Stimulated activated naive CD8-positive, alpha-beta T cell treated with anti-CD3 and anti-CD28 coated beads, Interleukin-15, Interleukin-2, amounts not matched to agents 100 U/mL and 50 U/mL, for 24 hours (primary cell): ENCODE measurements at regions not wholly inside any gene's neighbourhood (a gene's known extent, or its start where the extent isn't known, plus 50 kb on each side); places are given as distances from the start of the nearest gene placed in this dataset.

Experiments used
- ATAC-seq: fragments of 150-1000 bp; cut with Tn5 transposase; one replicate; pipeline ENCODE4 v1.10.0; 2021
- DNase-seq: peaks from one replicate; pipeline ENCODE4 v3.0.0; 2021

DNA sequence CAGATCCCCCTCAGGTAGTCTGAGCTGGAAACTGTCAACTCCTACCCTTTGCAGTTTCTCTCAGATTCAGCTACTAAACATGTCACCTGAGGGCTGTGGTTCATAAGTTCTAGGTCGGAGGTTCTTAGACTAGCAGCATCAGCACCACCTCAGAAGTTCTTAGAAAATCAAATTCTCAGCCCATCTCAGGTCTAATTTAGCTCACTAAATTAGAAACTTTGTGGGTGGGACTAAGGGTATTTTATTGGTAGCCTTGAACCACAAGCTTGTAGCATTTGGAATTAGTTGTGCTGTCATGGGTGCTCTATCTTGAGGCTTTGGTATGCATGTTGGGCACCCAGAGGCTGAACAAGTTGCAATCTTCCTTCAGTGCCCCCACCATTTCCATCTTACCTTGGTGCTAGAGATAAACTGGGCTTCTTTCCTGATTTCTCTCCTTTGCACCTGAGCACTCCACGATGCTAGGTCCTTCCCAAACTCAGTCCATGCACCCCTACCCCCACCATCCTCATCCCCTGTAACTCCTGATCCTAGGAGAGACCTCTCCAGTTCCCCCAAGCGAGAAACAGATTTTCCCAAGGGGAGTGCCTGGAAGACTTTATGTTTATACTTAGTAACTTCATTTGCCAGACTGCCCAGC is 54.2 kb downstream of the S1PR1 start:
- ATAC-seq (peak; percentile 69), DNase-seq (no peak)

- DNase-seq (peak; percentile 61), ATAC-seq (peak; percentile 40)
Measured at GRCh38 chr1:101291562-101292380, 55.0 kb downstream of the S1PR1 start.

DNA sequence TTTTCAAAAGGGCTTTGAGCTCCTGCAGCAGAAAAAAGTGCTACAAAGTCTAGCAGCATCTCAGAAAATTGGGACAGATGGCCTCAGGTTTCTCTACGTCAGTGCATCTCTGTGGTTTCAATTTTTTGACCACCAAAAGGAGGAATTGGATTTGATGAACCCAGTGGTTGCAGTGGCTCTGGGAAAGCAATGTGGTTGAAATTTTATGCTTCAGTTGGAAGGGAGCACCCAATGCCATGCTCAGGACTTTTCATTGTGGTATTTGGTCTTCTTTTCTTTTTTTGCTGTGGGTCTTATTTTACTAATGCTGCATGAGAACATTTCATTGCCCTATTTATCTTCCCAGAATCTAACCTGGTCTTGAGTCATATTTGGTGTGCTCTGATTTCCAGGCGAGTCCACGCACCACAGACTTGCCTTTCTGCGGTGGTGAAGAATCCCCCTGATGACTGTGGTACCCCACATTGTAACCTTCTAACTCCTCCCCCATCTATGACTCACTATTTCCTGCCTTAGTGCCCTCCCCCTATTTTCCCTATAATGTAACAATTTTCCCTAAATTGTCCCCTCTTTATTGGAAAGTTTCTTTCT is 56.7 kb downstream of the S1PR1 start:
- peak; percentile 64 for ATAC-seq
- DNase-seq, result peak; percentile 74

DNA sequence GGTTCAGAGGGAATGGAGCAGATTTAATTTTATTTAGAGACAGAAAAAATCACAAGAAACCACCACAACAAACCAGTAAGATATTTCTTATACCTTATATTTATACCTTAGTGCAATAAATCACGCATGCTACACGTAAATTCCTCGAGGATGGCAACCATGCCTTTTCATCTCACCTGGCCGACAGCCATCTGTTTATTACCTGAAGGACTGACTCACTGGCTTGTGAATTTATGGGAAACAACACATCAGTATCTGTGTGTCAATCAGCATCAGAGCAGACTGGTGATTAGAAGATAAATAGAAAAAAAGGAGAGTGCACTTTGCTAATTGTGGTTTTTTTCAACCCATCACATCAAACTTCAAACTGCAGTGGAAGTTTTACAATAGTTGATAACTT is 58.4 kb downstream of the S1PR1 start:
- DNase-seq (no peak), ATAC-seq (no peak)

GRCh38 chr1:101298663-101299062 is 61.8 kb downstream of the S1PR1 start:
- ATAC-seq (no peak), DNase-seq (no peak)

- no peak for ATAC-seq
Measured at GRCh38 chr1:101299141-101299540, 62.3 kb downstream of the S1PR1 start.

GRCh38 chr1:101299710-101300109 is 62.9 kb downstream of the S1PR1 start:
- ATAC-seq (no peak), DNase-seq (no peak)

More at GRCh38 chr1:101299141-101299540, 62.3 kb downstream of the S1PR1 start:
- DNase-seq, result no peak

- ATAC-seq (no peak), DNase-seq (no peak)
Measured at GRCh38 chr1:101300916-101301315, 64.1 kb downstream of the S1PR1 start.

DNA sequence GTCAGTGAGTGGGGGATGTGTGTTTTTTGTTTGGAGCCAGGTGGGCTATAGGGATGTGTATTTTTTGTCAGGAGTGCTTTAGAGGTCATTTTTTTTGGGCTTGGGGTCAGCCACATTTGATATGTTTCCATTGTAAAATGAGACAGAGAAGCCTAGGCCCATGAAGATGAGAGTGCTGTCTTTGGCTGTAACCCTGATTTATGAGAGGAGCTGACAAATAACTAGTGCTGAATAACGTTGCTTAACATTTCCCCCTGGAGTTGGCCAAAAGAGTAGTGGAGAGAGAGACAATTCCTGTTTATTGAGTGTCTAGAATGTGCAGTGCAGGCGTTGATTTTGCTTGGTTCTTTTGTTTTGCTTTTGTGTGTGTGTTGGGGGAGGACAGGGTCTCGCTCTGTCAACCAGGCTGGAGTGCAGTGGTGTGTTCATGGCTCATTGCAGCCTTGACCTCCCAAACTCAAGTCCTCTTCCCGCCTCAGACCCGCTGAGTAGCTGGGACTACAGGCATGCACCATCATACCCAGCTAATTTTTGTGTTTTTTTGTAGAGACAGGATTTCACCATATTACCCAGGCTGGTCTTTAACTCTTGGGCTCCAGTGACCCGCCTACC is 64.7 kb downstream of the S1PR1 start:
- ATAC-seq (no peak), DNase-seq (no peak)

GRCh38 chr1:101302831-101303511 is 66.2 kb downstream of the S1PR1 start:
- no peak for DNase-seq
- ATAC-seq, result no peak

GRCh38 chr1:101307985-101308689 is 71.3 kb downstream of the S1PR1 start:
- ATAC-seq, result peak; percentile 51
- peak; percentile 47 for DNase-seq

DNA sequence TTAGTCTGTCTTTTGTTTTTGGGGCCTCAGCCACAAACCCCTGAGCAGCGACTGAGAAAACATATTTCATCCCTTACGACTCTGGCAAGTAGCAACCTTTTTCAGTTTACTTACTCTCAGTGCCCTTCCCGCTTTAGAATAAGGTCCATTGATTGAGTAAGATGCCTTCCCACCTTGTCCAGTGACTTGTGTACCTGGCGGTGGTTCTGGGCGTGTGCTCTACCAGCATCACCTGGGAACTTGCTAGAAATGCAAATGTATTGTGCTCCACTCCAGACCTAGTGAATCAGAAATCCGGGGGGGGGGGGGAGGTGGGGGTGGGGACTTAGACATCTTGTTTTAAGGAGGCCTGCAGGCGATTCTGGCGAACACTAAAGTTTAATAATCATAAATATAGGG is 72.1 kb downstream of the S1PR1 start:
- no peak for DNase-seq
- ATAC-seq, result no peak

DNA sequence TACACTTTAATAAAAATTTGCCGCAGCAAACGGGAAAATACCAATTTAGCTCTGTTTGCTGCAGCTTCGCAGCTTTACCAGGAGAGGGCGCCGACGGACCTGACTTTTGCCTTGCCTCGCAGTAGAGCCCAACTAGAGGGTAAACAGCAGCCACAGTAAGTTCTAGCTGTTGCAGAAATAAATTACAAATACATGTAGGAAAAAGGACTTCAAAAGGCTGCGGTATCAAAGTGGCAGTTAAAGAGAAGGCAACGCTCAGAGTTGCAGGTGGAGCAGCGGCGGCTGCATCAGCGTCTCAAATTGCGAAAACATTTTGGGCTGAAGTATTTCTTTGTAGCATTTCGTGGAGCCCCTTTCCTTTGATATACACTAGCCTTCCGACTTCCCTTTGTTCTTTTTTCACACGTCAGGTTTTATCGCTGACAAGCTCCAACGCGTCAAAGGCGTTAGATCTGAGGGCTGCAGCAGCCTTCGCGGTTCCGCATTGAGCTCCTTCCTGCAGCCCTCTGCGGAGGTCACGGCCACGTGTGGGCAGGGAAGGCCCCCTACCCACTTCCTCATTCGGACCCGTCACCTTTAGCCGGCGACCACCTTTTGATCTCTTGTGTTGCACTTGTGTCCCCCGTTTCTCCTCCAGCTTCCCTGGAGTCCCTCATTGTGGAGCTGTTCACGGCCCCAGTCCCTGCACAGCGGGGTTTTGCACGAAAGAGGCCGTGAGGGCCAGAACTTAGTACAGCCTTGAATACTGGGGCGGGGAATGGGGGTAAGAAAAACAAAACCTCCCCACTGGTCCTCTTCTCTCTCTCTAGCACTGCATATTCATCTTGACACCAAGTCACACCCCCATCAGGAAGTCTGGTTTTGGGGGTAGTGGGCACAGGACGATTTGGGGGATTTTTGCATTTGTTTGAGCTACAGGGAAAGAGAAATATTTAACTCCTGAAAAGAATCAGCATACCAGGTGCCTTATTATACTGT is 72.8 kb downstream of the S1PR1 start:
- peak; percentile 71 for DNase-seq
- ATAC-seq, result peak; percentile 33

DNA sequence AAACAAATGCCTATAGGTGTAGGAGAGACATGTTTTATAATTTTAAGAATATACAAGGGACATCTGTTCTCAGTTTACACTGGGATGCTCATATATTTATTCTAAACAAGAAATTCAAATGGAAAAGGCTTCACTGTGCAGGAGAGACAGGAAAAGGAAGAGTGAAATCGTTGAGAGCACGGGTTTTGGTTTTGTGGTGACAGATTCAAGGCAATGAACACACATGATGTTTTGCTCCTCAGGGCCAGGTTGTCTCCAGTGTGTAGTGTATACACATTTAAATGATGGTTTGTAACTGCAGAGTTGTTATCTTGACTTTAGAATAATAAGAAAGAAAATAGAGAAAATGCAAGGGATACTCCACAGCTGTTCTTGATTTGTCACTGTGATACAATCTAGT is 73.7 kb downstream of the S1PR1 start:
- ATAC-seq (no peak), DNase-seq (no peak)

DNA sequence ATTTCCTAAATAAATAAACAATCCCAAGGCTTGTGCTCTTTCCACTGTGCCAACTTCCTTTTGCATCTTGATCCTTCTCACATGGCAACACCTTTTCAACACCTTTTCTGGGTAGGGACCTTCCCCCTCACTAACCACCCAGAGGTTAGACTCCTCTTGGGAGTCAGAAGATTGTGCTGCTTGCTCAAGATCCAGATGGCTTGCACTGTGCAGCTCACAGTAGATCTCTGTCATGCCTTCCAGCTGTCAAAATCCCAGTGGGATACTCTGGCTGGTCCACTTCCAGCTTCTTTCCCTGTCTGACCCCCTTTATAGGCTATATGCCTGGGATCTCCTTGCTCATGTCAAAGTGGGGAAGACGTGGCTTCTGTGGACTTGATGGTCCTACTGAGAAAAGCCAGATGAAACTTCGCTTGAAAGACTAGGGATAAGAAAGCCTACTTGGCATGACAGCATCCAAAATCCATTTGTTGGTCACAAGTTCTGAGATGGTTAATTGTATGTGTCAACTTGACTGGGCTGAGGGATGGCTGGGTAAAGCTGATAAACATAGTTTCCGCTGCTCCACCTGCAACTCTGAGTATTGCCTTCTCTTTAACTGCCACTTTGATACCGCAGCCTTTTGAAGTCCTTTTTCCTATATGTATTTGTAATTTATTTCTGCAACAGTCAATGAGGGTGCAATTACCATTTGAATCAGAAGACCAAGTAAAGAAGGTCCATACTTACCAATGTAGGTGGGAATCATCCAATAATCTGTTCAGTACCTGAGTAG is 74.5 kb downstream of the S1PR1 start:
- DNase-seq, result no peak
- no peak for ATAC-seq

GRCh38 chr1:101312147-101312546 is 75.3 kb downstream of the S1PR1 start:
- no peak for DNase-seq
- no peak for ATAC-seq

DNA sequence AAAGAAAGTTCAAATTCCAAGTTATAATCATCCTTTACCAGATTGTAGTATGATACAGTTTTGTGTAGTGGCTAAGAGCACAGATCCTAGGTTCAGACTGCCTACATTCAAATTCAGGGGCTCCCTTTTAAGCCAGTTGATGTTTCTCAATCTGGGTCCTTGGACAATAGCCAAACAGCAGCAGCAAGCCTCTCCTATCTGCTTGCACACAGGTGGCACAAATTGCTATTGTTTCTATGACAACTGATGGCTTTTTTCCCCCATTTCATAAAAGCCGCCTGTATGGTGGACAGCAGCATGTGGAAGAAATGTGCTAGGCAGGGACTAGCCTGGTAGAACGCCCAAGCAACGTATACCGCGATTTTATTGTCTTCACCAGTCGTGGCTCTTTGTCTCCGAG is 76.5 kb downstream of the S1PR1 start:
- ATAC-seq (no peak), DNase-seq (no peak)

DNA sequence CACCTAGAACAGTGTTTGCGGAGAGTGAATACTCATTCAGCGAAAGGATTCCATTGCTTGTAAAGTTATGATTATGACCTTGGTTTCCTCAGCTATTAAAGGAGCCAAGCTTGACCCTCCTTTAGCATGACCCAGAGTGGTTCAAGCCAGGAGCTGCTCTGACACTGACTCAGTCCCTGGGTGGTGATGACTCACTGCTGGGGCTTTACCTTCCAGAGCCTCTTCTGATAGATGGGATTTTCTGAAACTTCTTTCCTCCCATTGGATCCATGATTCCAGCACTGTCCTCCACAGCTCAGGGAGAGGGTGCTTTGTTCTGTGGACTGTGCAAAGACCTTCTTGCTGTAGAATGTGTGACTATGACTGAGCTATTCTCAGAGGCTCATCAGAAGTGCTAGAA is 77.4 kb downstream of the S1PR1 start:
- DNase-seq (peak; percentile 59), ATAC-seq (peak; percentile 72)

GRCh38 chr1:101316256-101316655 is 79.4 kb downstream of the S1PR1 start:
- ATAC-seq (no peak), DNase-seq (no peak)

GRCh38 chr1:101316799-101317198 is 80.0 kb downstream of the S1PR1 start:
- no peak for DNase-seq
- ATAC-seq, result no peak
